T-helper 17 cell (primary cell): ENCODE measurements at regions not wholly inside any gene's neighbourhood (a gene's known extent, or its start where the extent isn't known, plus 50 kb on each side); places are given as distances from the start of the nearest gene placed in this dataset.

ENCODE experiments used
- ATAC-seq: fragments of 150-1000 bp; cut with Tn5 transposase; 2 replicates; pipeline ENCODE4 v1.10.0; 2021; ENCODE audit warnings: mild to moderate bottlenecking, moderate library complexity
- DNase-seq, 3 donors: peaks; one replicate each; pipeline versions ENCODE4 v3.0.0 to v3.0.0-alpha.2; 2020 to 2021
- H3K9me3 ChIP-seq: one replicate; pipeline ENCODE4 v1.7.0; 2013; ENCODE audit warnings: low read length, mild to moderate bottlenecking; ENCODE audit not compliant: control insufficient read depth, poor library complexity, severe bottlenecking
- H3K27ac Mint-ChIP-seq: one replicate; pipeline ENCODE4 v1.8.0; 2022; ENCODE audit warnings: mild to moderate bottlenecking, moderate library complexity, mixed read lengths
- H3K27me3 Mint-ChIP-seq: one replicate; pipeline ENCODE4 v1.8.0; 2022; ENCODE audit warnings: mixed read lengths
- H3K36me3 Mint-ChIP-seq: one replicate; pipeline ENCODE4 v1.8.0; 2022; ENCODE audit warnings: low read depth, mixed read lengths
- H3K4me1 Mint-ChIP-seq: one replicate; pipeline ENCODE4 v1.8.0; 2022; ENCODE audit warnings: mild to moderate bottlenecking, mixed read lengths
- H3K4me3 Mint-ChIP-seq: one replicate; pipeline ENCODE4 v1.8.0; 2022; ENCODE audit warnings: mild to moderate bottlenecking, moderate library complexity, mixed read lengths

GRCh38 chrX:30941898-30942297 lies 52.8 kb upstream of the TAB3 start:
- Mint-ChIP-seq H3K36me3 (no peaks in the 10 kb centered on the region), H3K27me3 (no peaks in the 10 kb centered on the region), H3K4me1 (no peaks in the 10 kb centered on the region), H3K27ac (no peak overlapping the region), H3K4me3 (no peak overlapping the region)
- DNase-seq = no peak
- ATAC-seq = no peak
- no peaks in the 10 kb centered on the region for H3K9me3 ChIP-seq

- no peak for ATAC-seq
Observed at GRCh38 chrX:30939928-30940327, 50.9 kb upstream of the TAB3 start.

More at GRCh38 chrX:30939928-30940327, 50.9 kb upstream of the TAB3 start:
- DNase-seq = no peak
- H3K36me3 Mint-ChIP-seq = no peaks in the 10 kb centered on the region
- H3K27me3 Mint-ChIP-seq = no peaks in the 10 kb centered on the region
- H3K27ac Mint-ChIP-seq = no peak overlapping the region
- no peaks in the 10 kb centered on the region for H3K9me3 ChIP-seq
- H3K4me1 Mint-ChIP-seq = no peaks in the 10 kb centered on the region
- H3K4me3 Mint-ChIP-seq = no peak overlapping the region
